ENCODE measurements at regions not wholly inside any gene's neighbourhood (a gene's known extent, or its start where the extent isn't known, plus 50 kb on each side); places are given as distances from the start of the nearest gene placed in this dataset.
"Not testable (repeated sequence)": the region's sequence is repeated elsewhere in the genome, so short reads cannot be mapped to it uniquely, and the experiment has no call there.

DNA sequence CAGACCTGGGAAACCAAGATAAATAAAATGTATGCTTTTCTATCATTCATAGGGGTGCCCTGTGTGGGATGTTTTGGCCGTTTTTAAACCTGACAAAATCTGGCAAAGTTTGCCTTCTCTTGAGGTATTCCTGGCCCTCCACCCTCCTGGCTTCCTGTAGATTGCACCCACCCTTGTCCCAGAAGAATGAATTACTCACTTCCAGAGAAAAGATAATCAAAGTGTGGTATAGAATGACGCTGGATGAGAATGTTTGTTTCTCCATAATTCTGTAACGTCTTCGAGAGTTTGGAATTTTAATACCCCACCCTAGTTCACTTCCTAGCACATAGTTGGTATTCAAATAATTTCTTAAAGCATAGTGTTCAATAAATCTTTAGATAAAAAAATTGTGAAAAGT, 519.7 kb upstream of the PFKP start:
- no peak for DNase-seq
- no peak overlapping the region for H3K4me3 ChIP-seq
- H3K9me3 ChIP-seq = no peaks in the 10 kb centered on the region
- TF ChIP-seq, protein P1, sequence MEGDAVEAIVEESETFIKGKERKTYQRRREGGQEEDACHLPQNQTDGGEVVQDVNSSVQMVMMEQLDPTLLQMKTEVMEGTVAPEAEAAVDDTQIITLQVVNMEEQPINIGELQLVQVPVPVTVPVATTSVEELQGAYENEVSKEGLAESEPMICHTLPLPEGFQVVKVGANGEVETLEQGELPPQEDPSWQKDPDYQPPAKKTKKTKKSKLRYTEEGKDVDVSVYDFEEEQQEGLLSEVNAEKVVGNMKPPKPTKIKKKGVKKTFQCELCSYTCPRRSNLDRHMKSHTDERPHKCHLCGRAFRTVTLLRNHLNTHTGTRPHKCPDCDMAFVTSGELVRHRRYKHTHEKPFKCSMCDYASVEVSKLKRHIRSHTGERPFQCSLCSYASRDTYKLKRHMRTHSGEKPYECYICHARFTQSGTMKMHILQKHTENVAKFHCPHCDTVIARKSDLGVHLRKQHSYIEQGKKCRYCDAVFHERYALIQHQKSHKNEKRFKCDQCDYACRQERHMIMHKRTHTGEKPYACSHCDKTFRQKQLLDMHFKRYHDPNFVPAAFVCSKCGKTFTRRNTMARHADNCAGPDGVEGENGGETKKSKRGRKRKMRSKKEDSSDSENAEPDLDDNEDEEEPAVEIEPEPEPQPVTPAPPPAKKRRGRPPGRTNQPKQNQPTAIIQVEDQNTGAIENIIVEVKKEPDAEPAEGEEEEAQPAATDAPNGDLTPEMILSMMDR (IDR thresholded peaks at IDR 0.05) = no peak
- no peaks in the 10 kb centered on the region for H3K4me1 ChIP-seq
- H3K27me3 ChIP-seq = no peaks in the 10 kb centered on the region
- intact Hi-C loops (cut with DNase I; ENCODE audit: low total_unique reads) = no loop called here
- no peak overlapping the region for H3K27ac ChIP-seq
- H3K36me3 ChIP-seq = no peaks in the 10 kb centered on the region

DNA sequence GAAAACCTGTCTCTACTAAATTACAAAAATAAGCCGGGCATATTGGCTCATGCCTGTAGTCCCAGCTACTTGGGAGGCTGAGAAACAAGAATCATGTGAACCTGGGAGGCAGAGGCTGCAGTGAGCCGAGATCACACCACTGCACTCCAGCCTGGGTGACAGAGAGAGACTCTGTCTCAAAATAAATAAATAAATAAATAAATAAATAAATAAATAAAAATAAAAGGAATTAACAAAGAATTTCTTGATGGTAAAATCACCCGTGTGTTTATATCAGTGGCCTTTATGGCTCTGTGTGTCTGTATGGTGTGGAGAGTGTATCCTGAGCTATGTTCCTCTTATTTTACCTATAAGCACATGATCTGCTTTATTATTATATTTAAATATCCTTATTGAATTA, 520.5 kb upstream of the PFKP start:
- H3K4me1 ChIP-seq; DNase-seq; H3K4me3 ChIP-seq; H3K27me3 ChIP-seq; H3K36me3 ChIP-seq; intact Hi-C loops (cut with DNase I; ENCODE audit: low total_unique reads); H3K9me3 ChIP-seq; H3K27ac ChIP-seq: not testable (repeated sequence)

DNA sequence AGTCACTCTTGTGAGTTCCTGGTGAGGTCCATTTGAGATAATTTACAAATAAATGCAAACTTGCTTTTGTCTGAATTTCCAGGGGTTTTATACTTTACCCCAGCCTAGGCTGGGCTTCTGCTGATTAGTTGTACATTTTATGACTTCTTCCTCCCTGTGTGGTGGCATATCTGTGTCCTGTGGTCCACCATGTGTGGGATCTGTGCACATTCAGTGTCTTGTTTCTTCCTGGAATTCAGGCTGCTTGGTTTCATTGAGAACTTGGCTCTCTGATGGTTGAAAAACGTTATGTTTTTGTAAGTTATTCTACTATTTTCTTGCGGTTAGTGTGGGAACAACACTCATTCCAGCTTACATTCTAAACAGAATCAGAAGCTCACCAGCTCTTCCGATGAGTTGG, 523.4 kb upstream of the PFKP start:
- TF ChIP-seq, protein P1 (IDR thresholded peaks at IDR 0.05) = no peak
- intact Hi-C loops (cut with DNase I; ENCODE audit: low total_unique reads) = no loop called here

DNA sequence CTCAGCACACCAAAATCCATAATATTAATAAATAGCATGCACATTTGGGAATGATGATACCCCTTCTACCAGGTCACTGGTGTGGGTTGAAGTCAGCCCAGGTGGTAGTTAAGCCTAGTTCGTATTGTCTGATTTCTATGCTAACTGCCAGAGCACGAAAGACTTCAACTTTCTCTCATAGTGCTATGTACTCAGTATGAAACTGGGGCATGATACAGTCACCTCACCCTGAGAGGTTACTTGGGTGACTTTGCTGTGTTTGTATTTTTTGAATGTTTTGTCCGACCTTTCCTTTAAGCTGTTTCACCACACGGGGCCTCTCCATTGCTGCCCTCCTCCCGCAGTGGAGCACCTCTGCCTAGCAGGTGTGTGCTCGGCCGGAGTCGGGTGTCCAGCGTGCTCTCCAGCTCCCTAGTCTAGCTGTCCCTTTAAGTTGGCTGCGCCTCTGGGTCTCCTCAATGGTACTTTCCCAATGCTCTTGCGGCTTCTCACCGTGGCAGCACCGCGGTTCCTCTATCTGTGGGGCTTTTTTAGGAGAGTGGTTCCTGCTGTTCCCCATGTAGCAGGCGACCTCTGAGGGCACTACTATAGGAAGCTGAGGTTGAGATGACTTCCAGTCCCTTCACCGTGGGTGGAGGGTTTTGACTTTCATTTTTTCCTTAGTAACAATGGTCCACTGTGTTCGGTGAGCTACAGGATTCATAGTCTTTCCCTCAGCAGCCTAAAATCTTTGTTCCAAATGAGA, 524.0 kb upstream of the PFKP start:
- no peaks in the 10 kb centered on the region for H3K36me3 ChIP-seq
- H3K4me3 ChIP-seq = no peak overlapping the region
- H3K9me3 ChIP-seq = no peaks in the 10 kb centered on the region
- TF ChIP-seq, protein P1 (IDR thresholded peaks at IDR 0.05) = no peak
- no peak overlapping the region for H3K27ac ChIP-seq
- intact Hi-C loops (cut with DNase I; ENCODE audit: low total_unique reads) = no loop called here
- H3K4me1 ChIP-seq = no peaks in the 10 kb centered on the region
- DNase-seq = no peak
- no peaks in the 10 kb centered on the region for H3K27me3 ChIP-seq

More for the DNA sequence above, 523.4 kb upstream of the PFKP start:
- H3K36me3 ChIP-seq = no peaks in the 10 kb centered on the region
- no peaks in the 10 kb centered on the region for H3K9me3 ChIP-seq
- no peaks in the 10 kb centered on the region for H3K27me3 ChIP-seq
- no peak overlapping the region for H3K27ac ChIP-seq
- no peak overlapping the region for H3K4me3 ChIP-seq
- H3K4me1 ChIP-seq = no peaks in the 10 kb centered on the region
- DNase-seq = no peak

DNA sequence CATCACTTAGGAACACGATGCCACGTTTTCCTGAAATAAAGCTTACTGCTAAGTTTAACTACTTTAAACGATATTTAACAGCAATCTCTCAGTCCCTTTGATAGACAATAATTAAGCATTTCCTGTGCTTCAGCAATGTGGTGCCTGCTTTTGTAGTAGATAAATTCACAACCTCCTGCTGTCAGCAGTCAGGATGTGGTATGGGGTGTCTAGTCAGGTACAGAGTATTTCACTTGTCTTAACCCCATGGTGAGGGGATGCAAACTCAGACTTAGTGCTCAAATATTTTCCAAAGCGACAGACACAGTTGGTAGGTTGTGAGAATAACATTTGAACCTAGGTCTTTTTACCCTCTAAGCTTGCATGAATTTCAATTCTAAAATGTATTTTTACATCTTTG, 526.2 kb upstream of the PFKP start:
- no peak overlapping the region for H3K27ac ChIP-seq
- no peaks in the 10 kb centered on the region for H3K4me1 ChIP-seq
- no peak for DNase-seq
- TF ChIP-seq, protein P1 (IDR thresholded peaks at IDR 0.05) = no peak
- intact Hi-C loops (cut with DNase I; ENCODE audit: low total_unique reads) = no loop called here
- no peaks in the 10 kb centered on the region for H3K27me3 ChIP-seq
- no peaks in the 10 kb centered on the region for H3K9me3 ChIP-seq
- no peaks in the 10 kb centered on the region for H3K36me3 ChIP-seq
- no peak overlapping the region for H3K4me3 ChIP-seq

DNA sequence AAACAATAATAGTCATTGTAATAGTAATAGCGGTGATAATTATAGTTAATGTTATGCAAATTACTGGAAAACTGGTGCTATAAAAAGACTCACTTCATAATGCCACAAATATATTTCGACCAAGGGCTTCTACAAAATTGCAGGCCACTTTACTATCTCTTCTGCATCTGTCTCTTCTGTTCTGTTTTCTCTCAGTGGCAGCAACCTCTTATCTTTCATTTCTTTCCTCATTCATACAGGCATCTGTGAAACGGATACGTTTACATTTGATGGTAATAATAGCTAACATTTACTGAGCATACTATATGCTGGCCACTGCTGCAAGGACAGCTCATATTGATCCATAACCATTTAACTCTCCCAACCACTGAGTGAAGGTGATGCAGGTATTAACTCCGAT, 537.4 kb upstream of the PFKP start:
- intact Hi-C loops (cut with DNase I; ENCODE audit: low total_unique reads) = no loop called here
- H3K4me1 ChIP-seq = no peaks in the 10 kb centered on the region
- no peaks in the 10 kb centered on the region for H3K36me3 ChIP-seq
- DNase-seq = no peak
- no peak overlapping the region for H3K4me3 ChIP-seq
- no peaks in the 10 kb centered on the region for H3K9me3 ChIP-seq
- TF ChIP-seq, protein P1 (IDR thresholded peaks at IDR 0.05) = no peak
- H3K27ac ChIP-seq = no peak overlapping the region
- H3K27me3 ChIP-seq = no peaks in the 10 kb centered on the region

Measured in tibial artery (tissue), 4 donors.